Hepatocyte (in vitro differentiated cells): ENCODE measurements at regions not wholly inside any gene's neighbourhood (a gene's known extent, or its start where the extent isn't known, plus 50 kb on each side); places are given as distances from the start of the nearest gene placed in this dataset.

ENCODE experiments used
- CTCF ChIP-seq: fragments of 200-600 bp; sonication (generic); IDR thresholded peaks from 2 replicates; pipeline ENCODE4 v1.5.1; 2016; ENCODE audit warnings: antibody characterized with exemption, mild to moderate bottlenecking; ENCODE audit not compliant: poor library complexity
- EZH2 ChIP-seq: fragments of 200-600 bp; sonication (generic); IDR thresholded peaks from 2 replicates; pipeline ENCODE4 v1.6.1; 2016; ENCODE audit warnings: antibody characterized with exemption, mild to moderate bottlenecking, borderline replicate concordance
- EZH2phosphoT487 ChIP-seq: fragments of 200-600 bp; sonication (generic); IDR thresholded peaks from one replicate; pipeline ENCODE4 v1.6.1; 2018; ENCODE audit warnings: antibody characterized with exemption, mild to moderate bottlenecking, low read depth, moderate library complexity; ENCODE audit not compliant: unreplicated experiment, severe bottlenecking

DNA sequence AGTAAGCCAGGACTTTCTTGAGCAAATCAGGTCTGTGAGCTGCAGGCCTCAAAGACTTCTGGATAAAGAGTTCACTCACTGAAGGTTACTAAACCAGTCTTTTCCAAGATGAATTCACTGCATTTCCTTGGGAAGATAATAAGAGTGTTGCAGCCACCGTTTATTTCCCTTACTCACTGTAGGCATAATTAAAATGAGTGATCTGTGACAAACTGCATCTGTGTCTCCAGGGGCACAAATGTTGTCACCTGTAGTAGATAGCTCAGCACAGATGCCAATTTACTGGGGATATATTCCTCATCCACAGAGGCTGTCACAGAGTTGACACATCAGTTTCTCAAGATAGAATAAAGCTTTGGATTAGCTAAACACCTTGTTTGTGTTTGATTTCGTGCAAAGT is 580.2 kb downstream of the SPRY1 start:
- TF ChIP-seq CTCF = no peak
- no peak for TF ChIP-seq EZH2phosphoT487
- no peak for TF ChIP-seq EZH2
